ENCODE measurements at regions not wholly inside any gene's neighbourhood (a gene's known extent, or its start where the extent isn't known, plus 50 kb on each side); places are given as distances from the start of the nearest gene placed in this dataset.

GRCh38 chr6:130514712-130515111 lies 148.9 kb downstream of the TMEM200A start:
- no peak for DNase-seq (ENCODE audit: low read depth)
- H3K4me3 ChIP-seq (ENCODE audit: low read depth, low read length): no peak overlapping the region

GRCh38 chr6:130515306-130515705 lies 149.5 kb downstream of the TMEM200A start:
- no peak overlapping the region for H3K4me3 ChIP-seq (ENCODE audit: low read depth, low read length)
- no peak for TF ChIP-seq CTCF (IDR thresholded peaks at IDR 0.05; ENCODE audit: insufficient read depth, low read depth, low read length)
- no peak for DNase-seq (ENCODE audit: low read depth)

More at GRCh38 chr6:130514712-130515111, 148.9 kb downstream of the TMEM200A start:
- no peak for TF ChIP-seq CTCF (IDR thresholded peaks at IDR 0.05; ENCODE audit: insufficient read depth, low read depth, low read length)

- no peak overlapping the region for H3K4me3 ChIP-seq (ENCODE audit: low read depth, low read length)
- DNase-seq (ENCODE audit: low read depth): no peak
- no peak for TF ChIP-seq CTCF (IDR thresholded peaks at IDR 0.05; ENCODE audit: insufficient read depth, low read depth, low read length)
Observed at GRCh38 chr6:130516604-130517003, 150.8 kb downstream of the TMEM200A start.

- DNase-seq (ENCODE audit: low read depth): no peak
Observed at GRCh38 chr6:130517444-130517931, 151.7 kb downstream of the TMEM200A start.

GRCh38 chr6:130518588-130518987 lies 152.8 kb downstream of the TMEM200A start:
- TF ChIP-seq CTCF (IDR thresholded peaks at IDR 0.05; ENCODE audit: insufficient read depth, low read depth, low read length): no peak
- DNase-seq (ENCODE audit: low read depth): no peak
- H3K4me3 ChIP-seq (ENCODE audit: low read depth, low read length): no peak overlapping the region

More at GRCh38 chr6:130517444-130517931, 151.7 kb downstream of the TMEM200A start:
- TF ChIP-seq CTCF (IDR thresholded peaks at IDR 0.05; ENCODE audit: insufficient read depth, low read depth, low read length): no peak
- H3K4me3 ChIP-seq (ENCODE audit: low read depth, low read length): no peak overlapping the region

- DNase-seq (ENCODE audit: low read depth): no peak
- H3K4me3 ChIP-seq (ENCODE audit: low read depth, low read length): no peak overlapping the region
- no peak for TF ChIP-seq CTCF (IDR thresholded peaks at IDR 0.05; ENCODE audit: insufficient read depth, low read depth, low read length)
Observed at GRCh38 chr6:130520221-130520620, 154.4 kb downstream of the TMEM200A start.

- DNase-seq (ENCODE audit: low read depth): no peak
- no peak for TF ChIP-seq CTCF (IDR thresholded peaks at IDR 0.05; ENCODE audit: insufficient read depth, low read depth, low read length)
- H3K4me3 ChIP-seq (ENCODE audit: low read depth, low read length): no peak overlapping the region
Observed at GRCh38 chr6:130520801-130521200, 155.0 kb downstream of the TMEM200A start.
